Hematopoietic multipotent progenitor cell treated with erythropoietin and hydrocortisone succinate and interleukin-3 and kit ligand, for 15 days (in vitro differentiated cells): ENCODE measurements at regions not wholly inside any gene's neighbourhood (a gene's known extent, or its start where the extent isn't known, plus 50 kb on each side); places are given as distances from the start of the nearest gene placed in this dataset.
"Not testable (repeated sequence)": the region's sequence is repeated elsewhere in the genome, so short reads cannot be mapped to it uniquely, and the experiment has no call there.

ENCODE experiments used
- DNase-seq: peaks from one replicate; pipeline ENCODE4 v3.0.0-alpha.2; 2015; ENCODE audit warnings: low spot score

DNA sequence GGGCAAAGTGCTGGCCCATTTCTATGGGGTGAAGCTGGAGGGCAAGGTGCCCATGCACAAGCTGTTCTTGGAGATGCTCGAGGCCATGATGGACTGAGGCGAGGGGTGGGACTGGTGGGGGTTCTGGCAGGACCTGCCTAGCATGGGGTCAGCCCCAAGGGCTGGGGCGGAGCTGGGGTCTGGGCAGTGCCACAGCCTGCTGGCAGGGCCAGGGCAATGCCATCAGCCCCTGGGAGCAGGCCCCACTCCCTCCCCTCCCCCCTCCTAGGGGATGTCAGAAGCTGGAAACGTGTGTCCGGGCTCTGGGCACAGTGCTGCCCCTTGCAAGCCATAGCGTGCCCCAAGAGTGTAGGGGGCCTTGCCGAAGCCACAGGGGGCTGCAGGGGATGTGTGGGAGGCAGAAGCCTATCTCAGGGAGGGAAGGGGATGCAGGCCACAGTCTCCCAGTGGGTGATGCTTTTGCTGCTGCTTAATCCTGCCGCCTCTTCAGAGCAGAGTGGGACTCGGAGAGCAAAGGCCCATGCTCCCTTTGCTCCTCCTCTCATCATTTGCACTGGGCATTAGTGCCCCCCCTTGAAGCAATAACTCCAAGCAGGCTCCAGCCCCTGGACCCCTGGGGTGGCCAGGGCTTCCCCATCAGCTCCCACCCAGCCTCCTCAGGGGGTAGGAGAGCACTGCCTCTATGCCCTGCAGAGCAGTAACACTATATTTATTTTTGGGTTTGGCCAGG is 85.2 kb downstream of the MRPL57 start:
- not testable (repeated sequence) for DNase-seq

DNA sequence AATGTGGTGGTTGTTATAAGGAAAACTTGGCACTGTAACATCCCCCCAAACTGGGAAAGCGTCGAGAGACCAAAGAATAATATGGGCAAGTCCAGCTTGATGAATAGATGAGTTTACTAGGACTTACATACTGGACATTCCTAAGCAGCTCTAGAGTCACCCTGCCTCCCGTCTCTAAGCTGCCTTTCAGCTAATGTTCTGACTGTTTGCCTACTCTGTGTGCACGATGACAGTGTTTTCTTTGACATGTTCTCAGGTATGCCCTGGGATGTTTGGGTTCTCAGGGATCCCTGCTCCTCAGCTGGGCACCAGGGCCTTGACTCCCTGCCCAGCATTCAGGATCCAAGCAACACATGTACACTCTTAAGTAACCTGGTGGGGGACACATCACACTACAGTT is 87.5 kb downstream of the MRPL57 start:
- DNase-seq = not testable (repeated sequence)

DNA sequence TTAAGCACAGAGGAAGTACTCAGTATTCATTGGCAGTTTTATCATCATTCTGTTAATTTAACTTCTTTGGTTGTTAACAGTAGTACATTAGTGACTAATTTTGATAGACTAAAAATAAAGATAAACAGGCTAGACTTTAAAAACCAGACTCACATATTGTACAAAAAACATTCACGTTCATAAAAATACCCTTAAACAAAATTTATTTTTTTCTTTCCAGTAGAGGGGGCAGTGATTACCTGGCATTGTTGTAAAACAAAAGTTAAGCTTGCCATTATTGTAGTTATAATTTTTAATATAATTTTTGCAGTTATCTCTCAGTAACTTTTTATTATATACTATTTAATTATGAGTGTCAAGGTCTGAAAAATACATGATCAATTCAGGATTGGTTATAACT is 92.0 kb downstream of the MRPL57 start:
- not testable (repeated sequence) for DNase-seq

DNA sequence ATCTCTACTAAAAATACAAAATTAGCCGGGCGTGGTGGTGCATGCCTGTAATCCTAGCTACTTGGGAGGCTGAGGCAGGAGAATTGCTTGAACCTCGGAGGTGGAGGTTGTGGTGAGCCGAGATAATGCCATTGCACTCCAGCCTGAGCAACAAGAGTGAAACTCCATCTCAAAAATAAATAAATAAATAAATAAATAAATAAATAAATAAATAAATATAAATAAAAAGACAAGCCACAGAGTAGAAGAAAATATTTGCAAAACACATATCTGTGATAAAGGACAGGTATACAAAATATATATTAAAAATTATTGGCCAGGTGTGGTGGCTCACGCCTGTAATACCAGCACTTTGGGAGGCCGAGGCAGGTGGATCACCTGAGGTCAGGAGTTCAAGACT is 96.0 kb downstream of the MRPL57 start:
- not testable (repeated sequence) for DNase-seq

DNA sequence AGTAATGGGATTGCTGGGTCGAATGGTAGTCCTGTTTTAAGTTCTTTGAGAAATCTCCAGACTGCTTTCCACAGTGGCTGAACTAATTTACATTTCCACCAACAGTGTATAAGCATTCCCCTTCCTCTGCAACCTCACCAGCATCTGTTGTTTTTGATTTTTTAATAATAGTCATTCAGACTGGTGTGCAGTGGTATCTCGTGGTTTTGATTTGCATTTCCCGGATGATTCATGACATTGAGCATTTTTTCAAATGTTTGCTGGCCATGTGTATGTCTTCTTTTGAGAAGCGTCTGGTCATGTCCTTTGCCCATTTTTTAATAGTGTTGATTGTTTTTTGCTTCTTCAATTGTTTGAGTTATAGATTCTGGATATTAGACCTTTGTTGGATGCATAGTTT is 98.0 kb downstream of the MRPL57 start:
- not testable (repeated sequence) for DNase-seq

DNA sequence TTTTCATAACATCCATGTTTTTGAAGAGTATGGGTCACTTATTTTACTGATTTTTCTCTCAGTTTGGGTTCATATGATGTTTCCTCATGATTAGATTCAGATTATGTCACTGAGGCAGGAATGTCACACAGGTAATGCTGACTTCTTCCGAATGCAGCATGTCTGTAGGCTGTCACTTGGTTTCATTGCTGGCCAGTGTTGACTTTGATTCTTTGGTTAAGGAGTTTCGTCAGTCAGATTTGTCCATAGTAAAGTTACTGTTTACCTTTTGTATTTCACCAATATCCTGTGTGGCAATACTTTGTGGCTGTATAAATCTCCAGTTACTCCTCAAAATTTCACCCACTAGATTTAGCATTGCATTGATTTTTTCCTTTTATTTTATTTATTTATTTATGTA is 105.6 kb downstream of the MRPL57 start:
- DNase-seq = no peak

DNA sequence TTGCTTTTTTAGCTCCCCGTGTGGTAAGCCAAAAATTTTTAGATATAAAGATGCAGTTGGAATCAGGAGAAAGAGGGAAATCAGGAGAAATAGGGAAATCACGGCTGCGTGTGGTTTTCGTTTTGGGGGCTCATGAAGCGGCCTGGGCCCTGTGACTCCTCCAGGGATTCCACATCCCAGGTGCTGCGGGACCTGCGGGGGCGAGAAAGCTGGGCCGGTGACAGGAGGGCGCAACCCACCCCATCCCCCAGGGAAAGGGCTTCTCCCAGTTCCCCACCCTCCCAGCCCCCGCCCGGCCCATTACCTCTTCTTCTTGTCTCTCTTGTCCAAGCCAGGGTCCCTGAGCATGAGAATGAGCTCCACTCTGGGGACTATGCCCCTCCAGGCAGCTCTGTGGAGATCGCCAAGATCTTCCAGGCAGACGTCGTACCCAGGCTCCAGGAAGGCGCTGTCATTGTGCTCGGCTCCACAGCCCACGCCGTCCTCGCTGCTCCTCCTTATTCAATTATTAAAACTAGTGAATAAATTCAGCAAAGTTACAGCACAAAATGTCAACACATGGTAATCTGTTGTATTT is 111.0 kb downstream of the MRPL57 start:
- no peak for DNase-seq

DNA sequence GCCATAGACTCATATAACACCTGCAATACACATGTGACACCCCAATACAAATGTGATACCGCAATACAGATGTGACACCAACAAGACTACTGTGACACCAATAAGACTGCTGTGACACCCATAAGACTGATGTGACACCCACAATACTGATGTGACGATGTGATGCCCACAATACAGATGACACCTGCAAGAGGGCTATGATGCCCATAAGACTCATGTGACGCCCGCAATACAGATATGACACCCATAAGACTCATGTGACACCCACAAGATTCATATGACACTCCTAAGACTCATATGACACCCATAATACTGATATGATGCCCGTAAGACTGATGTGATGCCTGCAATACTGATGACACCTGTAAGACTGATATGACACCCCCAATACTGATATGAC is 113.0 kb downstream of the MRPL57 start:
- no peak for DNase-seq

DNA sequence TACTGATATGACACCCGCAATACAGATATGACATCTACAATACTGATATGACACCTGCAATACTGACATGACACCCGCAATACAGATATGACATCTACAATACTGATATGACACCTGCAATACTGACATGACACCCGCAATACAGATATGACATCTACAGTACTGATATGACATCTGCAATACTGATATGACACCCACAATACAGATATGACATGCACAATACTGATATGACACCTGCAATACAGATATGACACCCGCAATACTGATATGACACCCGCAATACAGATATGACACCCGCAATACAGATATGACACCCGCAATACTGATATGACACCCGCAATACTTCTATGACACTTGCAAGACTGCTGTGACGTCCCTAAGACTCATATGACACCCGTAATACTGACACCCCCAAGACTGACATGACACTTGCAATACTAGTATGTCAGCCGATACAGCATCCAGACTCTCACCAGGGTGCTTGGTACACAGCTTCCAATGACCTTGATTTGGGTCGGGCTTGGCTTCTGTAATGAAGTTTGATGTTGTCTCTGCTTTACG is 114.1 kb downstream of the MRPL57 start:
- not testable (repeated sequence) for DNase-seq

DNA sequence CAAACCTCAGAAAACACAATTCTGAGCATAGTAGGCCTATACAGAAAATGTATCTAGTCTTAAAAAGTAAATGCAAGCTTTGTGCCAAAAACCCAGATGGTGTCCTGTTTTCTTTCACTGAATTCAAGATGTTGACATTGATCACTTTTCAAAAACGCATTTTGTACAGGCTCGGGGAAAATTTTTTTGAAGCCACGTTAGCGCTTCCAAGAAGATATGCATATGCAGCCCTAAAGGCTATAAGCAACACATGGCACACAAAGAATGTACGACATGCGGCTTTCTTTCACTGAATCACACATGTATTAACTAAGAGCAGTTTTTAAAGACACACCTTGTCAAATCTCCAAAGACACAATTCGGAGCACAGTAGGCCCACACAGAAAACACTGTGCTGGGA is 115.4 kb downstream of the MRPL57 start:
- no peak for DNase-seq

DNA sequence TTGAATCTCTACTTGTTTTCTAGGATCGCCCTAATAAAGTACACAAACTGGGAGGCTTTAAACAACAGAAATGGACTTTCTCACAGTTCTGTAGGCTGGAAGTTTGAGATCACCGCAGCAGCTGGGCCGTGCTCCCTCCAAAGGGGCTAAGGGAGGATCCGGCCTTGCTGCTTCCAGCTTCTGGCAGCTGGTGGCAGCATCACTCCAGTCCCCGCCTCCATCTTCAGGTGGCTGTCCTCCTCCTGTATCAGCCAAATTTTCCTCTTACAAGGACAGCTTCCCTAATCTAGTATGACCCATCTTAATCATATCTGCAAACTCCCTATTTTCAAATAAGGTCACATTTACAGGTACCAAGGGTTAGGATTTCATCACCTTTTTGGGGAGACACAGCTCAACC is 120.5 kb downstream of the MRPL57 start:
- DNase-seq = peak; percentile 49

DNA sequence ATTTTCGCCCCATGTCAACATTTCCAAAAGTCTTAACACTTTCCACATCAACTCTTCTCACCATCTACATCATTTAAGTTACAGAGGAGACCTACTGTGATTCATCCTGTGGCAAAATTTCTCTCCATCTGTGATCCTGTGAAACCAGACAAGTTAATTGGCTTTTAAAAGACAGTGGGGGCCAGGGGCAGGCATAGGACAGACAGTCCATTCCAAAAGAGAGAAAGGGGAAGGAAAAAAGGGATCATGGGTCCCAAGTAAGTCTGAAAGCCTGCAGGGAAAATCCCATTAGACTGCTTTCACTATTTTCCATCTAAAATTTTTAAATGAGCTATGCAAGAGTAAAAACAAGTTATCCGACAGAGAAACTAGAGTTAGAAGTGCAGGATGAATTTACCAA is 121.0 kb downstream of the MRPL57 start:
- DNase-seq = no peak

DNA sequence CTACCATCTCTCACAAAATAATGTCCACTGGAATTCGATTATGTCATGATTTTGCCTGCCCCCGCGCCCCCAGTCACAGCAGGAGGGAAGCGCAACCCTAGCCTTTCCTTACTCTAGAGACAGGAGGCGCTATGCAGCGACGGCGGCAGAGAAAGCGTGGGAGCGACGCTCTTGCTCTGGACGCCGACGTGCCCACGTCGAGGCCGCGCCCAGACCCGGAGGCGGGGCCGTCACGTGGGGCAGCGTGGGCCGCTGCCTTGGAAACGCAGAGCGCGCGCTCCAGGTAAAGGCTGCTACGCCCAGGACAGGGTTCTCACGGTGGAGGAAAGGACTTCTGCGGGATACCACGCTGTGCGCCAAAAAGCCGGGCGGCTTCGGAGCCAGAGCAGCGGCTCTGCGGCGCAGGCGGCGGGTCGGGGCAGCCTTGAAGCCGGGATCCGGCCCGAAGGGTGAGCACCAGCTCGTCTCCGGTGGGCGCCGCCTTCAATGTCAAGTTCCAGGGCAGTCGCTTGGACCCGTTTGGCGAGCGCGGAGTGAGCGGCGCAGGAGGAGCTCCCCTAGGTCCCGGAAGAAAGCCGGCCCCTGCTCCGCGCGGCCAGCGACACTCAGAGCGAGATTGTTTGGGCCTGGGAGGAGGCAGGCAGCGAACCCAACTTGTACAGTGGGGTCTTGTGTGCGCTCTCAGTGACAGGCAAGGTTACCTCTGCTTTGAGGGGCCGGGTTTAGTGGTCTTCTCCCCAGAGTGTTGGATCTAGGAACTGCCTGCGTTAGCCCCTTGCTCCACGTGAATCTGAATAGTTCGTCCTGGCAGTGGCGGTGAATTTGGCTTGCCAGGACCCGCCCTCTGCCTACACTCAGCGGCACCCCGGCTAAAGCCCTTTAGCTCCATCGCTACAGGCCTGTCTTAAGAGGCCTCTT is 121.7 kb downstream of the MRPL57 start:
- peak; percentile 94 for DNase-seq

DNA sequence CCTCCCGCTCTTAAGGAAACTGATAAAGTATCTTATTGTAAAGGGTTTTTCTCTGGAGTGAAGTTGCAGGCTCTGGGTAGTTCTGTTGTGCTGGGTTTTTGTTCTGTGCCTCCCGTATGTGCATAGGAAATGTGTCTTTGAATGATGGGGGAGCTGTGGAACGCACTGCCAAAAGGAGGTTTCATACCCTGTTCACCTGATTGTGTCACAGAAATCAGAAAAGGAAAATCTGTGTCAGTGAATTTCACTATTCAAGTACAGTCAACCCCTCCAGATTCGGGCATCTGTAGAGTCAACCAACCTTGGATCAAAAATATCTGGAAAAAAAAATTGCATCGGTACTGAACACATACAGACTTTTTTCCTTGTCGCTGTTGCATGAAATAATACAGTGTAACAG is 127.8 kb downstream of the MRPL57 start:
- DNase-seq = no peak

DNA sequence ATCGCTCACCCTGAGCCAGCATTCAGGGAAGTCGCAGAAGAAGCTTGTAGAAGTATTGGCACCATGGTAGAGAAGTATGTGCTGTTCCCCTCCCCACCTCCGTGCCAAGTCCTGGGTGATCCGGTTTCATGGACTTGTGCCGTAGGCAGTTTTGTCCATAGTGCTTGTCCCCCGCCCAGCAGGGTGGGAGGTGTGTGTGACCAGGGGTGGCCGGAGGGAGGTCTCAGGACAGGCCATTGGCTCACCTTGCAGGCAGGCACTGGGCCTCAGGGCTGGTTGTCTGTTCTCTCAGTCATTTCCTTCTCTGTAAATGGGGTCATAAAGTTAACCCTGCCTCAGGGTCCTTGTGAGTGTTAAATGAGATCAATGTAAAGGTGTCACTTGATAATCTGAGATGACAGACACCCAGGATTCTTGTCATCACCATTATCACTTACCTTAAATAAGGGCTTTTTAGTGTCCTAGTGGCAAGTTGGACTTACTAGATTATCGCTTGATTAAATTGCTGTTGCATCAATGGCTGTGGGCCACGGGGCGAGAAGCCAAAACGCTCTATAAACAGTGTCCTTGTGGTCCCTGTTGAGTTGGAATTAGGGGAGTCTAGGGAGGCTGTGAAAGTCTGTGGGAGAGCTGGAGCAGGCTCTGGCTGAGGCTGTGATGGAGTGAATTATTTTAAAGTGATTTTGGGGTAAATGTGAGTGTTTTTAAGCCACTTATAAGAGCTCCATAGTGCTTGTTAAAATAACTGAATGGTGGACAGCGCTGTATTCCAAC is 130.0 kb downstream of the MRPL57 start:
- DNase-seq = not testable (repeated sequence)

DNA sequence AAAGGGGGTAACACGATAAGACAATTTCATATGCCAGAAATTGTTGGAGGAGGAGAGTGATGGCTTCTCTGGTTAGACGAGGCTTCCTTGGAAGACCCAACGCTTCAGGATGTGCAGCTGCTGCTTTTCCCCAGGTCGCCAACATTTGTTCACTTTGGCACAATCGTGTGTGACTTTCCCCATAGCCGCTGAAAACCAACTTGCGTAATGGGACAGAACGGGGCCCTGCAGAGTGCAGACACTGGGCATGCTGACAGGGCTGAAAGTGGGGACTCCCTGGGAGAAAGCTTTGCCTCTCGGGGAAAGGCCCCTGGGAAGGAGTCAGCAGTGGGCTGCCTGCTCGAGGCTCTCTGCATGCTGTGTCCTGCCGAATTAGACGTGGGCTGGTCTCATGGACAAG is 130.7 kb downstream of the MRPL57 start:
- not testable (repeated sequence) for DNase-seq

DNA sequence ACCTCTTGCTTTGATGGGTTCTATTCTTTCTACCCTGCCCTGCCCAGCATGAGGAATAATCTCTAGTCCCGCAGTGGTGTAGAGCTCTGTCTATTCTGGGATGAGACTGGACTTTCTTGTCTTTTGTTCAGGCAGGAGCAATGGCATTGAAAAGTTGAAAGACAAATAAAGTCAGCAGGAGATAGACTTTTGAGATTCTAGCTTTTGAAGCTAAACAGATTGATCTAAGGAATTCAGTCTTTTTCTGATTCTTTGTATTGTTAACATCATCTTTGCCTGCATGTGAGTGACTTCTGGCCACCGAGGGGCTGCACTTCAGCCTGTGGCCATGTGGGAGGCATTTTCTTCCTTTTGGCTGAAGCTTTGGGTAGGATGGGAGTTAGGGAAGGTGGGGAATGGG is 132.4 kb downstream of the MRPL57 start:
- DNase-seq = no peak

DNA sequence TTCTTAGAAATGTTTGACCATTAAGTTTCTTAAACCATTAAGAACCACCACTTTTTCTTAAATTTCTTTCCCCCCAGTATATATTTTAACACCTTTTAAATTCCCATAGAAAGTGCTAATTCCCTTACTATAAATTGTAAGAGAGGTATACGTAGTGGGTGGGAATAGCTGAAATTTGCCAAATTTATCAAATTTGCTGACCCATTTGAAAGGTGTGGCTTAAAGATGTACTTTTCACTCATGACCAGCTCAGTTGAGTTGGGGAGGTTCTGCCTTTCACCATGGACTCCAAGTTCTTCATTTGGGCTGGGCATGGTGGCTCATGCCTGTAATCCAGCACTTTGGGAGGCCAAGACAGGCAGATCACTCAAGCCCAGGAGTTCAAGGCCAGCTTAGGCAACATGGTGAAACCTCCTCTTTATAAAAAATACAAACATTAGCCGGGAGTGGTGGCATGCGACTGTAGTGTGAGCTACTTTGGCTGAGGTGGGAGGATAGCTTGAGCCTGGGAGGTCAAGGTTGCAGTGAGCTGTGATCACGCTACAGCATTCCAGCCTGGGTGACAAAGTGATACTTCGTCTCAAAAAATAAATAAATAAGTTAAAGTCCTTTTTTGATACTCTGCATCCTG is 133.2 kb downstream of the MRPL57 start:
- DNase-seq = peak; percentile 38

DNA sequence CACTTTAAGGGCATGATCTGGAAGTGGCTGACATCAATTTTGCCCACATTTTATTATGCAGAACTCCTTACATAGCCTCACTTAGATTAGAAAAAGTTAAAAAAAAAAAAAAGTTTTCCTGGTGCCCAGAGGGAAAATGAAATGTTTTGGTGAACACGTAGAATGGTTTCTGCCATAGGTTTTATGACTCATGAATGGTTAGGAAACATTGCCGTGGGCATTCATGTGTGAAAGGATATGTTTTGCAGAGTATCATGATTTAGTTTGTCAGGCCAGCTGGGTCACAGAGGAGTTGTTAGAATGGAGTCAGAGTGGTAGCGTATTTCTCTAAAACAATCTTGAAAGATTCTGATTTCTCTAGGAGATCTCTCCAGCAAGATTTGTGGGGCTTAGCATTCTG is 133.8 kb downstream of the MRPL57 start:
- DNase-seq = no peak

DNA sequence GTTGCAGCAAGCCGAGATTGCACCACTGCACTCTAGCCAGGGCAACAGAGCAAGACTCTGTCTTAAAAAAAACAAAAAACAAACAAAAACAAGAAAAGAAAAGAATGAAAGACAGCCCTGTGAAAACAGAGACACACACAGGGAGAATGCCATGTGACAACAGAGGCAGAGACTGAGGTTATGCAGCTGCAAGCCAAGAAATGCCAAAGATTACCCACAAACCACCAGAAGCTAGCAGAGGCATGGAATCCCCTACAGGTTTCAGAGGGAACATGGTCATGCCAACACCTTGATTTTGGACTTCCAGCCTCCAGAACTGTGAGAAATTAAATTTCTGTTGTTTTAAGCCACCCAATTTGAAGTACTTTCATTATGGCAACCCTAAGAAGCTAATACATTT is 138.5 kb downstream of the MRPL57 start:
- DNase-seq = not testable (repeated sequence)

DNA sequence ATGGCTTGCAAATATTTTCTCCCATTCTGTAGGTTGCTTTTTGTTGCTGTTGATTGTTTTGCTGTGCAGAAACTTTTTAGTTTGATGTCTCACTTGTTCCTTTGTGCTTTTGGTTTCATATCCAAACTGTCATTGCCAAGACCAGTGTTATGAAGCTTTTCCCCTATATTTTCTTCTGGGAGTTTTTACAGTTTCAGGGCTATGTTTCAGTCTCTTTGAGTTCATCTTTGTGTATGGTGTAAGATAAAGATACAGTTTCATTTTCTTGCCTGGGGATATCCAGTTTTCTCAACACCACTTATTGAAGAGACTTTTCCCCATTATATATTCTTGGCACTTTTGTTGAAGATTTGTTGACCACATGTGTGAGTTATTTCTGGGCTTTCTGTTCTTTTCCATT is 139.9 kb downstream of the MRPL57 start:
- no peak for DNase-seq
